Uterus (tissue), 2 donors: ENCODE measurements at regions not wholly inside any gene's neighbourhood (a gene's known extent, or its start where the extent isn't known, plus 50 kb on each side); places are given as distances from the start of the nearest gene placed in this dataset.

ENCODE experiments used
- POLR2A ChIP-seq, 2 donors: fragments of 450-650 bp; IDR thresholded peaks; one replicate each; pipeline ENCODE4 v1.6.1; 2016; ENCODE audit warnings: antibody characterized with exemption in 2 of 2, mild to moderate bottlenecking in 1 of 2, moderate library complexity in 1 of 2
- TF ChIP-seq, protein P1 (sequence below), 4 experiments: fragments of 200-600 bp in 2 of 4; fragments of 450-650 bp in 2 of 4; sonication (generic) in 2 of 4; IDR thresholded peaks; one replicate each; pipeline ENCODE4 v1.5.1; 2016 to 2019; ENCODE audit warnings: antibody characterized with exemption in 4 of 4, mild to moderate bottlenecking in 2 of 4, moderate library complexity in 1 of 4

DNA sequence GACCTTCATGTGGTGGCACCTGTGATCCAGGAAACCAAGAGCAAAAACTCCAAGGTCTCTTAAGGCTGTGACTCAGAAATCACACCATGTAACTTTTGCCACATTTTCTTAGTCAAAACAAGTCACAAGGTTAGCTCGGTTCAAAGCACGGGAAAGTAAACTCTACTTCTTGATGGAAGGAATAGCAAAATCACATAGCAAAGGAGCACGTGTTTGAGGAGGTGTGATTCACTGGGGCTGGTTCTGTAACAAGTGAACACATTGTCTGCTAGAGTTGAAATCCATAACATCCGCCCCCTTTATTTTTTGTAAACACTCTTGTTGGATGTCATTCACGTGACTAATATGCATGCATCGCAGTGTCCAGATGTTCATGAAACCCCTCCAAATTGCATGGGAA, 415.0 kb upstream of the MAF start:
- TF ChIP-seq, protein P1, sequence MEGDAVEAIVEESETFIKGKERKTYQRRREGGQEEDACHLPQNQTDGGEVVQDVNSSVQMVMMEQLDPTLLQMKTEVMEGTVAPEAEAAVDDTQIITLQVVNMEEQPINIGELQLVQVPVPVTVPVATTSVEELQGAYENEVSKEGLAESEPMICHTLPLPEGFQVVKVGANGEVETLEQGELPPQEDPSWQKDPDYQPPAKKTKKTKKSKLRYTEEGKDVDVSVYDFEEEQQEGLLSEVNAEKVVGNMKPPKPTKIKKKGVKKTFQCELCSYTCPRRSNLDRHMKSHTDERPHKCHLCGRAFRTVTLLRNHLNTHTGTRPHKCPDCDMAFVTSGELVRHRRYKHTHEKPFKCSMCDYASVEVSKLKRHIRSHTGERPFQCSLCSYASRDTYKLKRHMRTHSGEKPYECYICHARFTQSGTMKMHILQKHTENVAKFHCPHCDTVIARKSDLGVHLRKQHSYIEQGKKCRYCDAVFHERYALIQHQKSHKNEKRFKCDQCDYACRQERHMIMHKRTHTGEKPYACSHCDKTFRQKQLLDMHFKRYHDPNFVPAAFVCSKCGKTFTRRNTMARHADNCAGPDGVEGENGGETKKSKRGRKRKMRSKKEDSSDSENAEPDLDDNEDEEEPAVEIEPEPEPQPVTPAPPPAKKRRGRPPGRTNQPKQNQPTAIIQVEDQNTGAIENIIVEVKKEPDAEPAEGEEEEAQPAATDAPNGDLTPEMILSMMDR (IDR thresholded peaks at IDR 0.05), result no peak
- no peak for TF ChIP-seq POLR2A (IDR thresholded peaks at IDR 0.05)
